ENCODE measurements at regions not wholly inside any gene's neighbourhood (a gene's known extent, or its start where the extent isn't known, plus 50 kb on each side); places are given as distances from the start of the nearest gene placed in this dataset.
"Not testable (repeated sequence)": the region's sequence is repeated elsewhere in the genome, so short reads cannot be mapped to it uniquely, and the experiment has no call there.

DNA sequence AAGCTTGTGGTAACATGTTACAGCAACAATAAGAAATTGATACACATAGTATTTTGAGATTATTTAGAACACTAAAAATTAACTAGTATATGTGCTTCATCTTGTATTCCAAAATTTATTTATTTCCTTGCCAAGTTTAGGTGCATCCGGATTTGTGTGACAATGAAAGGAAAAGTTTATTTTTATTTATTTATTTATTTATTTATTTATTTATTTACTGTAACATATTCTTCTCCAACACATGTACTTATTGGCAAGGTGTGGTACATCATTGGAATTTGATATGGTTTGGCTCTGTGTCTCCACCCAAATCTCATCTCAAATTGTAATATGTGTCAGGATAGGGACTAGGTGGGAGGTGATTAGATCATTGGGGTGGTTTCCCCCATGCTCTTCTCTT is 373.3 kb upstream of the EDIL3 start:
- ChIA-PET CTCF (no interaction called here), POLR2A (no interaction called here)
- no peak for DNase-seq (ENCODE audit: extremely low spot score)
- TF ChIP-seq NFRKB (IDR thresholded peaks at IDR 0.05) = no peak

GRCh38 chr5:84752780-84753179 is 368.1 kb upstream of the EDIL3 start:
- ChIA-PET POLR2A (no interaction called here), CTCF (no interaction called here)
- no peak for TF ChIP-seq FOXK2 (IDR thresholded peaks at IDR 0.05)
- TF ChIP-seq FOXM1 (IDR thresholded peaks at IDR 0.05; ENCODE audit: borderline replicate concordance) = no peak
- no peak for TF ChIP-seq ELF4 (IDR thresholded peaks at IDR 0.05)
- no peak for TF ChIP-seq HDGF (IDR thresholded peaks at IDR 0.05; ENCODE audit: borderline replicate concordance)
- no peak for DNase-seq (ENCODE audit: extremely low spot score)

GRCh38 chr5:84748313-84748712 is 363.6 kb upstream of the EDIL3 start:
- ChIA-PET CTCF (no interaction called here), POLR2A (no interaction called here)
- DNase-seq (ENCODE audit: extremely low spot score) = no peak

DNA sequence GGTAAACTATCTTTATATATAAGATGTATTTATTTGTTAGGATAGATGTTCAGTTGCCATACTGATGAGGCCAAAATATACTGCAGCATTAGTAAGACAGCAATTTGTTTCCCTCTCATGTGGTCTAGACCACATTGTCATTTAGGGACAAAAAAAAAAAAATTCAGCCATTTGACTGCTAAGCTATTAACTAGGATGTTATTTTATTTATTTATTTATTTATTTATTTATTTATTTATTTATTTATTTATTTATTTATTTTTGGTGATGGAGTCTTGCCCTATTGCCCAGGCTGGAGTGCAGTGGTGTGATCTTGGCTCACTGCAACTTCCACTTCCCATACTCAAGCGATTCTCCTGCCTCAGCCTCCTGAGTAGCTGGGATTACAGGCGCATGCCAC is 361.6 kb upstream of the EDIL3 start:
- DNase-seq (ENCODE audit: extremely low spot score); CTCF ChIA-PET; POLR2A ChIA-PET: not testable (repeated sequence)

More at GRCh38 chr5:84748313-84748712, 363.6 kb upstream of the EDIL3 start:
- TF ChIP-seq L3MBTL2 (conservative IDR thresholded peaks at IDR 0.05) (no peak), CTBP1 (IDR thresholded peaks at IDR 0.05; ENCODE audit: borderline replicate concordance) (no peak), LEF1 (IDR thresholded peaks at IDR 0.05; ENCODE audit: borderline replicate concordance) (no peak), SP1 (IDR thresholded peaks at IDR 0.05) (no peak), HDGF (IDR thresholded peaks at IDR 0.05; ENCODE audit: borderline replicate concordance) (no peak), ELF4 (IDR thresholded peaks at IDR 0.05) (no peak), FOXM1 (IDR thresholded peaks at IDR 0.05; ENCODE audit: borderline replicate concordance) (no peak), NFRKB (IDR thresholded peaks at IDR 0.05) (no peak), SUZ12 (IDR thresholded peaks at IDR 0.05) (no peak), FOXA1 (IDR thresholded peaks at IDR 0.05) (no peak), ZNF384 (IDR thresholded peaks at IDR 0.05) (no peak), TARDBP (IDR thresholded peaks at IDR 0.05) (no peak), BHLHE40 (IDR thresholded peaks at IDR 0.05; ENCODE audit: borderline replicate concordance) (no peak), FOXK2 (IDR thresholded peaks at IDR 0.05) (no peak), ARNT (IDR thresholded peaks at IDR 0.05) (no peak)
- TF ChIP-seq, protein P1, sequence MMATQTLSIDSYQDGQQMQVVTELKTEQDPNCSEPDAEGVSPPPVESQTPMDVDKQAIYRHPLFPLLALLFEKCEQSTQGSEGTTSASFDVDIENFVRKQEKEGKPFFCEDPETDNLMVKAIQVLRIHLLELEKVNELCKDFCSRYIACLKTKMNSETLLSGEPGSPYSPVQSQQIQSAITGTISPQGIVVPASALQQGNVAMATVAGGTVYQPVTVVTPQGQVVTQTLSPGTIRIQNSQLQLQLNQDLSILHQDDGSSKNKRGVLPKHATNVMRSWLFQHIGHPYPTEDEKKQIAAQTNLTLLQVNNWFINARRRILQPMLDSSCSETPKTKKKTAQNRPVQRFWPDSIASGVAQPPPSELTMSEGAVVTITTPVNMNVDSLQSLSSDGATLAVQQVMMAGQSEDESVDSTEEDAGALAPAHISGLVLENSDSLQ (IDR thresholded peaks at IDR 0.05) = no peak

- CTCF ChIA-PET = no interaction called here
- POLR2A ChIA-PET = no interaction called here
- DNase-seq (ENCODE audit: extremely low spot score) = no peak
- no peak for TF ChIP-seq LEF1 (IDR thresholded peaks at IDR 0.05; ENCODE audit: borderline replicate concordance)
- TF ChIP-seq ELF4 (IDR thresholded peaks at IDR 0.05) = no peak
- TF ChIP-seq L3MBTL2 (conservative IDR thresholded peaks at IDR 0.05) = no peak
- TF ChIP-seq ARNT (IDR thresholded peaks at IDR 0.05) = no peak
- no peak for TF ChIP-seq SP1 (IDR thresholded peaks at IDR 0.05)
- TF ChIP-seq CTBP1 (IDR thresholded peaks at IDR 0.05; ENCODE audit: borderline replicate concordance) = no peak
- TF ChIP-seq FOXM1 (IDR thresholded peaks at IDR 0.05; ENCODE audit: borderline replicate concordance) = no peak
Observed at GRCh38 chr5:84741056-84741455, 356.4 kb upstream of the EDIL3 start.

- DNase-seq (ENCODE audit: extremely low spot score) = no peak
- ChIA-PET CTCF (no interaction called here), POLR2A (no interaction called here)
- TF ChIP-seq BHLHE40 (IDR thresholded peaks at IDR 0.05; ENCODE audit: borderline replicate concordance) (no peak), FOXM1 (IDR thresholded peaks at IDR 0.05; ENCODE audit: borderline replicate concordance) (no peak), ELF4 (IDR thresholded peaks at IDR 0.05) (no peak), ARNT (IDR thresholded peaks at IDR 0.05) (no peak), LEF1 (IDR thresholded peaks at IDR 0.05; ENCODE audit: borderline replicate concordance) (no peak), FOXK2 (IDR thresholded peaks at IDR 0.05) (no peak), SUZ12 (IDR thresholded peaks at IDR 0.05) (no peak)
- TF ChIP-seq, protein P1 (IDR thresholded peaks at IDR 0.05) = no peak
Observed at GRCh38 chr5:84729326-84729725, 344.6 kb upstream of the EDIL3 start.

DNA sequence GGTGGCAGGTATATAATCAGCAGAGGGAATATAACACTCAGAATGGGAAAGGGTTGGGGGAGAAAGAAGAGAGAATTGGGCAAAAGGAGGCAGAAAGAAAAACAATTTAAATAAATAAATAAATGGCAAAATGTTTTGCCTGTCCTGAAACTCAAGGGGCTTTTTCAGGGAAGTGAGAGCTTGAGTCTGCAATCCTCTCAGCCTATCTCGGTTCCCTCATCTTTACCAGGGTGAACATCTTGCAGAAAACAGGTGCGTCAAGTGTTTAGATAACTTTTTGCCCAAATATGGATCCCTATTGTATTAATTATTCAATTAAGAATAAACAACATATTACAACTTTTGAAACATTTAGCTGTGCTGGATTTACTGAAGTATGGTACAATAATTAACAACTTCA is 343.0 kb upstream of the EDIL3 start:
- ChIA-PET POLR2A (no interaction called here), CTCF (no interaction called here)
- TF ChIP-seq, protein P1 (IDR thresholded peaks at IDR 0.05) = no peak
- TF ChIP-seq FOXA1 (IDR thresholded peaks at IDR 0.05) (no peak), L3MBTL2 (conservative IDR thresholded peaks at IDR 0.05) (no peak)
- DNase-seq (ENCODE audit: extremely low spot score) = no peak

DNA sequence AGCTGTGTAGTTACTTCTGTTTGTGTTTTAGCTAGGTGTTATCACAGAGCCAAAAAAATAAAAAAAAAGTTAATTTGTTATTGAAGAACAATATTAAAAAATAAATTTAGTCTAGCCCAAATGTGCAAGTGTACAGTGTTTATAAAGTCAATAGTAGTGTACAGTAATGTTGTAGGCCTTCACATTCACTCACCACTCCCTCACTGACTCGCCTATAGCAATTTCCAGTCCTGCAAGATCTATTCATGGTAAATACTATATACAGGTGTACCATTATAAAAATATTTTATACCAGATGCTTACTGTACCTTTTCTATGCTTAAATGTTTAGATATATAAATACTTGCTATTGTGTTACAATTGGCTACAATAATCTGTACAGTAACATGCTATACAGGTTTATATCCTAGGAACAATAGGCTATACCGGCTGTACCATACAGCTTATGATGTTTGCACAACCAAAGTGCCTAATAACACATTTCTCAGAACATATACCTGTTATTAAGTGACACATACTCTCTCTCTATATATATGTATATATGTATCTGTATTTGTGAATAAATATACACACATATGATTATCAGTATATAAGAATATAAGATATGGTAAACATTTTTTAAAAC is 341.4 kb upstream of the EDIL3 start:
- no peak for DNase-seq (ENCODE audit: extremely low spot score)
- POLR2A ChIA-PET = no interaction called here
- CTCF ChIA-PET = no interaction called here
- TF ChIP-seq ARNT (IDR thresholded peaks at IDR 0.05) (no peak), FOXA1 (IDR thresholded peaks at IDR 0.05) (no peak)
